GM23248 (cell line): ENCODE measurements at regions not wholly inside any gene's neighbourhood (a gene's known extent, or its start where the extent isn't known, plus 50 kb on each side); places are given as distances from the start of the nearest gene placed in this dataset.

Experiments
- EZH2 ChIP-seq: fragments of 200-600 bp; sonication (generic); IDR thresholded peaks from 2 replicates; pipeline ENCODE4 v1.6.1; 2018; ENCODE audit warnings: antibody characterized with exemption, mild to moderate bottlenecking; ENCODE audit not compliant: insufficient read depth, poor library complexity, severe bottlenecking
- EZH2phosphoT487 ChIP-seq: fragments of 200-600 bp; sonication (generic); IDR thresholded peaks from 2 replicates; pipeline ENCODE4 v1.6.1; 2018; ENCODE audit warnings: antibody characterized with exemption, moderate library complexity, mild to moderate bottlenecking, low read depth; ENCODE audit not compliant: insufficient read depth

DNA sequence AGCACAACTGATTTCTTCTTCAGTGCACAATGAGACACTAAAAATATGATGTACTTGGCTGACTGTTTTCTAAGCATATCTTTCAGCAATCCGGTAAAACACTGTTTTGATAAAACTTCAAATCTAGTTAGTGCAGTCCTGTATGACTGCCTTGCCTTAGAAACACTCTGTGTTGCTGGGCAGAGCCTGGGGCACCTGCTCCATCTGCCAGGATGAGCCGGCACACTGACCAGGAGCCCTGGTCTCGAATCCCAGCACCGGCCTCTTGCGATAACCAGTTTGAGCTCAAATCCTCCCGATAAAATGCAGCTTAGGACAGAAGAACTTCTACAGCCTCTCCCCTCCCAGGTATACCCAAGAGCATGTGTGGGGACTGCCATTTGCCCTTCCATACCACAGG lies 199.5 kb downstream of the SIPA1L2 start:
- no peak for TF ChIP-seq EZH2phosphoT487
- no peak for TF ChIP-seq EZH2
